Kidney glomerular epithelial cell (primary cell): ENCODE measurements at regions not wholly inside any gene's neighbourhood (a gene's known extent, or its start where the extent isn't known, plus 50 kb on each side); places are given as distances from the start of the nearest gene placed in this dataset.
"Not testable (repeated sequence)": the region's sequence is repeated elsewhere in the genome, so short reads cannot be mapped to it uniquely, and the experiment has no call there.

Experiments
- DNase-seq: peaks from one replicate; lab custom pipeline; 2025; lab: John Stamatoyannopoulos, UW

DNA sequence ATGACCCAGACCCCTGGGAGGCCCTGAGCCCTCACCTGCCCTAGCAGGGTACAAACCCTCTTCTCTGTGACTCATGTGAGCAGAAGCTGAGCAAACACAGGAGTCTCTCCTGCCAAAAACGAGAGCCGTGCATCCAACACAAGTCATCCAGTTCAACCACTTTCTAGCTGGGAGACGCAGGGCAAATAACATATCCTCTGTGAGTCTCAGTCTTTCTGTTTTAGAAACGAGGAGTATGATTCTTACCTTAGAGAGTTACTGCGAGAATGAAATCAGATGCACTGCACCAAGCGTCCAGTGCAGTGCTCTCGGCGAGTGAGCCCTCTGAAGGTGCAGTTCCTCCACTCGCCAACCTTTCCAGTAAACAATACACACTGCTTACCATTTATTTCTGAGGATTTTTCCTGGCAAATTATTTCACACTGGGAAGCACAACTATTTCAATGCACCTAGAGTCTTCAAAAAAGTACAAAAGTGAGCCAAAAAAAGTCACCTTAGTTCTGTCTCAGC is 331.8 kb upstream of the MYT1L start:
- no peak for DNase-seq

DNA sequence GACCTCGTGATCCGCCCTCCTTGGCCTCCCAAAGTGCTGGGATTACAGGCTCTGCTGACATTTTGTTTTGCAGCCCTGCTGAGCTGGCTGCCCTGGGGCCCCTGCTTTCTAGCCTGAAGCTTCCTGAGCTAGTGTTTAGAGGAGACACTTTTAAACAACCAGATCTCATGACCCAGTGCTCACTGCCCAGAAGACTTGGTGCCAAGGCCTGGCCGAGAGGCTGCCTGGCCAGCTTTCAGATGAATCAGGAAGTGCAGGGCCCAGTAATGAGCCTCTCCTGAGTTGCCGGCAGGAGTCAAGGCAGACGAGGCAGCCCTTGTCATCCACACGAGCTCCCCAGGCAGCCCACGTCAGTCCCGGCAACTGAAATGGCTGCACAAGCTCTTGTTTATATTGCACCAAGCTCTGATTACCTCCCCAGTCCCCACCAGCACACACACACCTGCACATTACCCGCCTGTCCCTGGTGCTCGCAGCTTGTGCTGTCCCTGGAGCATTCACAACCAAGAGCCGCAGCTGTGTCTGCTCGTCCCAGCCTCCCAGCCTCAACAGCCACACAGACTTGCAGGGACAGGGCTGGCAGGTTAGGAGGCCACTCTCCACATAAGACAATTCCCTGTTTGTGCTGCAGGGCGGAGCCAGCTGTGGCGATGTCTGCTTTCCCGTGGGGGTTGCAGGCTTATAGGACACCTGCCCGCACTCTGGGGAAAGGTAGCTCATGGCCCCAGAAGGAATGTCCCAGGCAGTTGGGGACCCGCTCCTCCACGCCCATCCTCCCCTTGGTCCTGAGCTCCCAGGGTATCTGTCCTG is 331.2 kb upstream of the MYT1L start:
- DNase-seq = no peak

DNA sequence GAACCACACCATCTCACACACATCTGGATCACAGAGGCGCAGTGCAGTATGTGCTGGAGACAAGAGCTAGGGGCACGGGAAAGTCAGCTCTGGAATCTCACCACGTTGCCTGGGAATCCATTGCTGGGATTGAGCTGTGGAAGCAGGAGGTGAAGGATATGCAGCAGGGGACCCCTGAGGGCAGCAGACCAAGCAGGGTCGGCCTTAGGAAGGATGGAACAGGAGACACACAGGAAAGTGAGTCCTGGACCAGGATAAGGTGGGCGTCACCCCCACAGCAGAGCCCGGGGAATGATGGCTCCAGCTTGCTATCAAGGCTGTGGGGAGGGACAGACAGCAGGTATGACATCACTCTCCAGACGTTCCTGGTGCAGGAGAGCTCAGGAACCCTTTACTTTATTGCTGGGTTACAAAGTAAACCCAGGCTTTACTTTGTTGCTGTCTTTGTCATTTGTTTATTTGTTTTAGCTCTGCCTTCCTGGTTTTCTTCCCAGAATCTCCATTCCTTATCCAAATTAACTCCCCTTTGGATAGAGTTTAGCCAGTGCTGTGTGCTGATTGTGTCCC is 329.8 kb upstream of the MYT1L start:
- DNase-seq = no peak

DNA sequence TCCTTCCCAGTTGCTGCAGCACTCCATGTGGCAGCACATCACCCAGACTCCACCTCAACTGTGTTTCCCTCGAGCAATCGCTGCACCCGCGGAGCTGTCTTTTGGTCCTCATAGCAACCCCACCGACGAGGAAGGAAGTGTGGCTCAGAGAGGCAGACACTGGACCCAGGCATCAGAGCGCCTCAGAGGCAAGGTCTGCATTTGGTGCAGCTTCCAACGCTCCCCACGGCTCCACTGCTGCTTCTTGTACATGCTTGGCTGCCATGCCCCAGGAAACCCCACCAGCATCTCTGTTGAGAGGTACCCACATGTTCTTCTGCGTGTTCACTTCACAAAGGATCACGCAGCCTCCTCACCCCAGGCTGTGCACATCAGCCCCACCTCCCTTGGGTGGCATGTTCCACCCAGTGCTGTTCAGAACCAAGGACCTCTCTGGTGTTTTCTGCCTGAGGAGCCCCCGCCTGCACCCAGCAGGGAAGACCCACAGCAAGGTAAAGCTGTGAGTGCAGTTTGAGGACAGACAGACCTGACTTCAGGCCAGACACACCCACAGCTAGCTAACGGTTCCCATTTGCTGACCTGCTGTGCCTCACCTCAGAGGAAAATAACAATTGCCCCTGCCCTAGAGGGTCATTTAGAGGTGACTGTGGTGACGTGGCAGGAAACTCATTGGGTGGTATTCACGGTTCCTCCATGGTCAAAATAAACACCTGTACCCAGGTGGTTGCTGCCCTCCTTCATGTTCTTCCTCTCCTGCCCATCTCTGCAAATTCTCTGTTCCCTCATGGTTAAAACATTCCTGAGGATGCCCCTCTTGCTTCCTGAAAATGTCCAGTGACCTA is 326.3 kb upstream of the MYT1L start:
- DNase-seq = no peak

DNA sequence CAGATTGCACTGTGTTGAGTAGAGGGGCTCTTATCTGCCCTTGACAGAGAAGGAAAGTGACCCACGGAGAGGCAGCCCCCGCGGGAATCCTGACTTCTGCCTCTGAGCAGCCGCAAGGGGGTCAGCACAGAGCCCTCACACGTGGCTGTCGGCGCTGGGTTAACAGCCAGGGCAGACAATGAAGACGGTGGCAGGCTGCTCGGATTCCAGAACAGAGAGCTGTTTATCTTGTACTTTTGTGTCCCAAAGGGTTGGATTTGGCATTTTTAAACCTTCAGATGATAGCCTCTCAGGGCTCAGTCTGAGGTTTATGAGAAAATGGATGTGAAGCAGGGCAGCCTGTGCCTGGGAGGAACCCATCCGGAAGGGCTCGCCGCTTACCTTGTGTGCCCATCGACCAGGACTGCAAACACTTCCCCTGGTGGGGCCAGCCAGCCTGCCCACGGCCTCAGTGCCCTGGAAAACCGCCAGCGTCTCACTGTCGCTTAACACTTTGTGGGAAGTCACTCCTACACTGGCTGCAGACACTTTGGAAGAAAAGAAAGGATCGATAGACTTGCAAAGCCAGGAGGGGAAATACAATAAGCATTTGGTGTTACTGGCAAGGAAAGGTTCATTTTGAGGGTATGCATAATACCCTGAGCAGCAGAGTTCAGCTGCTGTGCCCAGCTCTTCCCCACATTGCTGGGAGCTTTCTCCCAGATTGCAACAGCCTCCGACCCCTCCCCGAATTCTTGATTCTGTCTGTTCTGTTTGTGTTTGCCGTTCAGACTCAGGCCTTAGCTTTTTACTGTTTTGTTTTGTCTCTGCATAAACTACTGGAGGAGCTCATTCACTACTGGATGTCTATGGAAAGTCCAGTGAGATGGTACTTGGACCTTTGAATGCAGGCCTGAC is 325.3 kb upstream of the MYT1L start:
- DNase-seq = no peak

- DNase-seq = no peak
These were observed 324.5 kb upstream of the MYT1L start for GRCh38 chr2:2655453-2656114.

GRCh38 chr2:2653231-2653630 is 322.2 kb upstream of the MYT1L start:
- DNase-seq = no peak

GRCh38 chr2:2650608-2651375 is 319.7 kb upstream of the MYT1L start:
- no peak for DNase-seq

GRCh38 chr2:2649109-2650072 is 318.3 kb upstream of the MYT1L start:
- no peak for DNase-seq

- no peak for DNase-seq
These were observed 317.0 kb upstream of the MYT1L start for GRCh38 chr2:2648094-2648493.

- no peak for DNase-seq
These were observed 316.1 kb upstream of the MYT1L start for GRCh38 chr2:2647141-2647541.

DNA sequence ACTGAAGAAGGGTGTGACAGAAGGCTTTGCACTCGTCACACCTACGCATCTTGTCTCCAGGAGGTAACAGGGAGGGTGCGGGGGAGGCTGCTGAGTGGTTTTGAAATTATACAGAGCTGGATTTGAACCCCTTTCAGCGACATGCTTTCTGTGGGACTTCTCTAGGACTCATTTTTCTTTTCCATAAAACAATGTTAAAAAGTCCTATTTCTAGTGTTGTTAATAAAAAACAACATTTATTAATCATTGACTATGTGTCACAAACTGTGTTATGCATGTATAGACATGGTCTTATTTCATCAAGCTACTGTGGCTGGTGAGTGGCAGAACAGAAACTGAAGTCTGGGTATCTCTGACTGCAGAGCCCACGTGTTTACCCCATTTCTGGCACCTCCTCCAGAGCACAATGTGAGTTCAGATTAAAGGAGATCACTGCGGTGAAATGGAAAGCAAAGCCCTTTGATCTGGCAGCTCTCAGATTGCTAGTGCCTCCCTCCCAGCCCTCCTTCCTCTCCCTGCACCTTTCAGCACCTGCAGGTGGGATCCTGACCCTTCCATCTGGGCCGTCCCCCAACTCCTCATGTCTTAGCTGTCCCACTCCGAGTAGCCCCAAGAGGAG is 315.5 kb upstream of the MYT1L start:
- DNase-seq = peak; percentile 47

DNA sequence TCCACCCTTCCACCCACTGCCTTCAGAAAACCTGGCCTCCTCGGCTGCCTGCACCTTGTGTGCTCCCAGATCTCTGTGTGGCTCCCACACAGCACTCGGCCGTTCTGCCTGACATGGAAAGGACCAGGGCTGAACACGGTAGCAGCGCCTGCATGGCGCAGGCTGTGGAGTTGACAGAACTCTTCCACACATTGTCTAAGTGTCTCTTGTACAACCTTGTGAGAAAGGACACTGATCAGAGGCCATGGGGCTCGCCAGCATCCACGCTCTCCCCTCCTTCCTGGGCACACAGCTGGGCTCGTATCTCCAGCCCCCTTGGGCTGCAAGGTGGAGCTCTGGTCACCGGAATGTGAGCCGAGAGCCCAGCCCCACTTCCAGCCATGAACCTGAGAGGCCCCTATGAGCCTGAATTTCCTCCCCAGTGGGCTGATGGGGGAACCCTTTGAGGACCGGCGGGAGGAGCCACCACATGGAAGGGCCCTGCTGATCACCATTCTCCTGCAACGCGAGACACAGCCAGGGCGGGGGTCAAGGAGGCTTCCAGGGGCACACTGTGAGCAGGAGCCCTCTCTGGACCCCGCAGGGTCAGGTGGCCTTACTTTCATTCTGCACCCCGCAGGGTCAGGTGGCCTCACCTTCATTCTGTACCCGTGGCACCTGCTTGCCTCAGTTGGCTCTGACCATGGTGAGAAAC is 314.2 kb upstream of the MYT1L start:
- no peak for DNase-seq

DNA sequence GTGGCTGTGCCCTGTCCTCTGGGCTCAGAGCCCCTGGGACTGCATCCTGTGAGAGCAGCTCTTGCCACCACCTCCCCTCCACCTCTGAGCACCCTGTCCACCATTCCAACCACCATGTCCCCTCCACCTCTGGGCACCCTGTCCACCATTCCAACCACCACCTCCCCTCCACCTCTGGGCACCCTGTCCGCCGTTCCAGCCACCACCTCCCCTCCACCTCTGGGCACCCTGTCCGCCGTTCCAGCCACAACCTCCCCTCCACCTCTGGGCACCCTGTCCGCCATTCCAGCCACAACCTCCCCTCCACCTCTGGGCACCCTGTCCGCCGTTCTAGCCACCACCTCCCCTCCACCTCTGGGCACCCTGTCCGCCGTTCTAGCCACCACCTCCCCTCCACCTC is 313.7 kb upstream of the MYT1L start:
- not testable (repeated sequence) for DNase-seq

DNA sequence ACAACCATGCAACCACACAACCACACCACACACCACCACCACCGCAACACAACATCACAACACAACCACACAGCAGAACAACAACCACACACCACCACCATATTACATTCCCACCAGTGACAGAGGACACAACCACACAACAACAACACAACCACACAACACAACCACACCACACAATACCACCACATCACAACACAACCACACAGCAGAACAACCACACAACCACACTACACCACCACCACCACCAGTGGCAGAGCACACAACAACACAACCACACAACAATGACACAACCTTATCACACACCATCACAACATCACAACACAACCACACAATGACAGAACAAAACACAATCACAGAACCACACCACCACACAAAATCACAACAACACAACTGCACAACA is 313.0 kb upstream of the MYT1L start:
- no peak for DNase-seq

- no peak for DNase-seq
These were observed 312.1 kb upstream of the MYT1L start for GRCh38 chr2:2642906-2643890.
